H1 (cell line): ENCODE measurements at regions not wholly inside any gene's neighbourhood (a gene's known extent, or its start where the extent isn't known, plus 50 kb on each side); places are given as distances from the start of the nearest gene placed in this dataset.

Experiments
- CTCF ChIA-PET: fragments of 300-600 bp; sonication (Branson Sonifier 250); formaldehyde crosslinking; loops from one replicate; lab custom pipeline; 2021; ENCODE audit not compliant: partially characterized antibody; lab: Charles Lee
- POLR2A ChIA-PET: fragments of 300-600 bp; sonication (Branson Sonifier 250); formaldehyde crosslinking; loops from one replicate; lab custom pipeline; 2021; ENCODE audit warnings: inconsistent platforms; ENCODE audit not compliant: partially characterized antibody; lab: Charles Lee
- DNase-seq, 2 experiments: peaks; one replicate each; pipeline versions ENCODE4 v3.0.0 to v3.0.0-alpha.2; 2010 to 2022; ENCODE audit warnings: low spot score in 2 of 2, low read depth in 1 of 2, mixed read lengths in 1 of 2
- FAIRE-seq: peaks from 2 replicates; lab custom pipeline; 2011; peaks lifted over from hg19 to GRCh38; lab: Jason Lieb, UNC
- H2AFZ ChIP-seq: 2 replicates; pipeline ENCODE4 v1.8.1; 2012; ENCODE audit warnings: low read length, inconsistent platforms
- H2AK5ac ChIP-seq: 2 replicates; pipeline ENCODE4 v1.6.1; 2013; ENCODE audit warnings: low read depth, low read length
- H2BK120ac ChIP-seq: replicated peaks from 2 replicates; pipeline ENCODE3; 2013; ENCODE audit warnings: low read depth, low read length, inconsistent platforms
- H2BK12ac ChIP-seq: 2 replicates; pipeline ENCODE4 v1.6.1; 2013; ENCODE audit warnings: low read depth, low read length
- H2BK15ac ChIP-seq: 2 replicates; pipeline ENCODE4 v1.6.1; 2013; ENCODE audit warnings: low read length
- H2BK20ac ChIP-seq: 2 replicates; pipeline ENCODE4 v1.6.1; 2013; ENCODE audit warnings: low read length
- H2BK5ac ChIP-seq: 2 replicates; pipeline ENCODE4 v1.6.1; 2013; ENCODE audit warnings: low read depth, low read length
- H3K14ac ChIP-seq: 2 replicates; pipeline ENCODE4 v1.6.1; 2013; ENCODE audit warnings: inconsistent platforms; ENCODE audit not compliant: insufficient read length
- H3K18ac ChIP-seq: 2 replicates; pipeline ENCODE4 v1.6.1; 2013; ENCODE audit warnings: low read length; ENCODE audit errors: extremely low read depth
- H3K23ac ChIP-seq: 2 replicates; pipeline ENCODE4 v1.6.1; 2013; ENCODE audit warnings: inconsistent platforms; ENCODE audit not compliant: insufficient read length
- H3K23me2 ChIP-seq: 2 replicates; pipeline ENCODE4 v1.6.1; 2013; ENCODE audit warnings: low read depth, low read length
- H3K27ac ChIP-seq: 2 replicates; pipeline ENCODE4 v1.6.1; 2011; ENCODE audit warnings: low read depth, low read length, inconsistent platforms
- H3K27me3 ChIP-seq, 4 experiments: replicated peaks in 1 of 4; 1 replicate in 1 of 4; 2 replicates in 3 of 4; pipeline versions ENCODE4 v1.6.1 to v1.8.1; 2011 to 2013; ENCODE audit warnings: low read length in 3 of 4, mild to moderate bottlenecking in 3 of 4, inconsistent platforms in 2 of 4, mixed read lengths in 2 of 4, moderate library complexity in 1 of 4; ENCODE audit not compliant: control insufficient read depth in 3 of 4, insufficient read depth in 3 of 4; ENCODE audit errors: extremely low read depth in 1 of 4
- H3K36me3 ChIP-seq, 4 experiments: 2 replicates each; pipeline versions ENCODE4 v1.6.1 to v1.8.1; 2011 to 2013; ENCODE audit warnings: mild to moderate bottlenecking in 4 of 4, low read length in 3 of 4, moderate library complexity in 2 of 4, control low read depth in 1 of 4, inconsistent platforms in 1 of 4; ENCODE audit not compliant: insufficient read depth in 4 of 4, control insufficient read depth in 2 of 4
- H3K4ac ChIP-seq: replicated peaks from 2 replicates; pipeline ENCODE3; 2013; ENCODE audit warnings: low read length, low read depth, mixed read lengths, inconsistent platforms; ENCODE audit not compliant: insufficient read length
- H3K4me1 ChIP-seq, 4 experiments: replicated peaks in 1 of 4; 1 replicate in 1 of 4; 2 replicates in 3 of 4; pipeline versions ENCODE4 v1.6.1 to v1.8.1; 2011 to 2013; ENCODE audit warnings: low read length in 3 of 4, inconsistent platforms in 2 of 4, mixed read lengths in 1 of 4; ENCODE audit not compliant: insufficient read depth in 4 of 4, control insufficient read depth in 3 of 4
- H3K4me2 ChIP-seq, 2 experiments: 2 replicates each; pipeline versions ENCODE4 v1.6.1 to v1.8.1; 2011 to 2013; ENCODE audit warnings: low read depth in 2 of 2, low read length in 2 of 2, control low read depth in 1 of 2, inconsistent platforms in 1 of 2, mild to moderate bottlenecking in 1 of 2; ENCODE audit not compliant: insufficient read depth in 1 of 2
- H3K4me3 ChIP-seq, 4 experiments: fragments of 200-600, 300-600 bp in 1 of 4; sonication (generic), shearing (Covaris generic), sonication (Bioruptor Twin) in 1 of 4; 2 replicates each; pipeline versions ENCODE4 v1.5.1 to v1.8.1; 2011 to 2016; ENCODE audit warnings: low read length in 4 of 4, low read depth in 3 of 4, control low read depth in 2 of 4, inconsistent platforms in 2 of 4, mild to moderate bottlenecking in 2 of 4, mixed read lengths in 1 of 4, moderate library complexity in 1 of 4; ENCODE audit not compliant: insufficient read depth in 2 of 4; ENCODE audit errors: extremely low read depth in 1 of 4
- H3K56ac ChIP-seq: replicated peaks from 2 replicates; pipeline ENCODE3; 2013; ENCODE audit warnings: low read depth, mild to moderate bottlenecking, mixed read lengths, low read length, inconsistent platforms; ENCODE audit not compliant: insufficient read length
- H3K79me1 ChIP-seq: 2 replicates; pipeline ENCODE4 v1.6.1; 2013; ENCODE audit warnings: low read depth, low read length, control low read depth
- H3K79me2 ChIP-seq, 2 experiments: 2 replicates each; pipeline versions ENCODE4 v1.6.1 to v1.8.1; 2012 to 2013; ENCODE audit warnings: low read length in 2 of 2, mild to moderate bottlenecking in 2 of 2, inconsistent platforms in 1 of 2; ENCODE audit not compliant: insufficient read depth in 2 of 2, control insufficient read depth in 1 of 2
- H3K9ac ChIP-seq, 4 experiments: replicated peaks in 1 of 4; 1 replicate in 1 of 4; 2 replicates in 3 of 4; pipeline versions ENCODE4 v1.6.1 to v1.8.1; 2011 to 2013; ENCODE audit warnings: low read depth in 3 of 4, low read length in 3 of 4, control low read depth in 2 of 4, mild to moderate bottlenecking in 2 of 4, moderate library complexity in 2 of 4, inconsistent platforms in 1 of 4; ENCODE audit errors: extremely low read depth in 1 of 4
- H3K9me3 ChIP-seq, 2 experiments: 2 replicates each; pipeline versions ENCODE4 v1.6.1 to v1.8.1; 2012 to 2013; ENCODE audit warnings: mild to moderate bottlenecking in 2 of 2, moderate library complexity in 2 of 2, control low read depth in 1 of 2, inconsistent platforms in 1 of 2, low read depth in 1 of 2, low read length in 1 of 2, mixed read lengths in 1 of 2; ENCODE audit not compliant: insufficient read depth in 2 of 2
- H4K20me1 ChIP-seq, 2 experiments: replicated peaks in 1 of 2; 2 replicates each; pipeline versions ENCODE3 to v1.8.1; 2011 to 2013; ENCODE audit warnings: inconsistent platforms in 2 of 2, low read length in 2 of 2, mild to moderate bottlenecking in 1 of 2; ENCODE audit not compliant: insufficient read depth in 2 of 2, control insufficient read depth in 1 of 2
- H4K5ac ChIP-seq: 2 replicates; pipeline ENCODE4 v1.6.1; 2013; ENCODE audit warnings: low read length, low read depth, mixed read lengths, inconsistent platforms; ENCODE audit not compliant: insufficient read length
- H4K8ac ChIP-seq: 2 replicates; pipeline ENCODE4 v1.8.0; 2013; ENCODE audit warnings: mild to moderate bottlenecking, moderate library complexity, low read length, inconsistent platforms; ENCODE audit not compliant: insufficient read depth; ENCODE audit errors: extremely low read depth
- H4K91ac ChIP-seq: replicated peaks from 2 replicates; pipeline ENCODE3; 2013; ENCODE audit warnings: low read length, mixed read lengths, inconsistent platforms; ENCODE audit not compliant: insufficient read length
- CEBPB ChIP-seq: IDR thresholded peaks from 2 replicates; pipeline ENCODE4 v1.6.1; 2012; ENCODE audit warnings: low read depth, low read length
- CHD1 ChIP-seq: IDR thresholded peaks from 2 replicates; pipeline ENCODE4 v1.6.1; 2012; ENCODE audit warnings: low read depth, low read length, improper control_type of control experiment
- CREB1 ChIP-seq: IDR thresholded peaks from 2 replicates; pipeline ENCODE4 v1.6.1; 2012; ENCODE audit warnings: inconsistent platforms
- GABPA ChIP-seq: IDR thresholded peaks from 2 replicates; pipeline ENCODE4 v1.6.1; 2011; ENCODE audit warnings: mild to moderate bottlenecking, low read length, moderate library complexity, borderline replicate concordance; ENCODE audit not compliant: insufficient read depth
- HDAC6 ChIP-seq: IDR thresholded peaks from one replicate; pipeline ENCODE4 v1.7.1; 2012; ENCODE audit warnings: low read depth, mild to moderate bottlenecking, inconsistent platforms, low read length, moderate library complexity
- NANOG ChIP-seq: IDR thresholded peaks from 2 replicates; pipeline ENCODE4 v1.6.1; 2011; ENCODE audit warnings: low read length, low read depth, mild to moderate bottlenecking, inconsistent platforms; ENCODE audit not compliant: insufficient read depth, poor library complexity, severe bottlenecking
- PHF8 ChIP-seq: fragments of 200-600 bp; sonication (generic); conservative IDR thresholded peaks from 2 replicates; pipeline ENCODE4 v1.7.1; 2012; ENCODE audit warnings: low read depth, mild to moderate bottlenecking, inconsistent platforms, low read length, moderate library complexity
- POLR2A ChIP-seq, 2 experiments: IDR thresholded peaks; 1 replicate in 1 of 2; 2 replicates in 1 of 2; pipeline ENCODE4 v1.6.1; 2011; ENCODE audit warnings: low read depth in 2 of 2, low read length in 2 of 2, mild to moderate bottlenecking in 2 of 2; ENCODE audit errors: control extremely low read depth in 1 of 2
- SIX5 ChIP-seq: IDR thresholded peaks from 2 replicates; pipeline ENCODE4 v1.6.1; 2011; ENCODE audit warnings: mild to moderate bottlenecking, low read depth, low read length
- SRF ChIP-seq: IDR thresholded peaks from 2 replicates; pipeline ENCODE4 v1.6.1; 2011; ENCODE audit warnings: mild to moderate bottlenecking, low read depth, low read length, moderate library complexity
- WGBS, 2 experiments: shearing (Covaris generic) in 1 of 2; methylation state at CpG; one replicate each; pipeline versions ENCODE4 v1.1.6 to v1.1.7; 2013 to 2015; ENCODE audit warnings: low lambda C conversion rate in 2 of 2, mixed read lengths in 2 of 2, inconsistent platforms in 1 of 2, low coverage in 1 of 2, missing lambda C conversion rate in 1 of 2; ENCODE audit not compliant: insufficient replicate concordance in 2 of 2, insufficient coverage in 1 of 2, insufficient read length in 1 of 2; ENCODE audit errors: extremely low coverage in 1 of 2, missing lambda C conversion rate in 1 of 2; 5-methylcytosine and 5-hydroxymethylcytosine counted together
- TF ChIP-seq, protein P1 (sequence below): IDR thresholded peaks from 2 replicates; pipeline ENCODE4 v1.6.1; 2011; ENCODE audit warnings: low read length, improper control_type of control experiment
- TF ChIP-seq, protein P2 (sequence below): IDR thresholded peaks from 2 replicates; pipeline ENCODE4 v1.6.1; 2012; ENCODE audit warnings: inconsistent platforms
- TF ChIP-seq, protein P3 (sequence below): IDR thresholded peaks from 2 replicates; pipeline ENCODE4 v1.6.1; 2012; ENCODE audit warnings: low read length, inconsistent platforms

DNA sequence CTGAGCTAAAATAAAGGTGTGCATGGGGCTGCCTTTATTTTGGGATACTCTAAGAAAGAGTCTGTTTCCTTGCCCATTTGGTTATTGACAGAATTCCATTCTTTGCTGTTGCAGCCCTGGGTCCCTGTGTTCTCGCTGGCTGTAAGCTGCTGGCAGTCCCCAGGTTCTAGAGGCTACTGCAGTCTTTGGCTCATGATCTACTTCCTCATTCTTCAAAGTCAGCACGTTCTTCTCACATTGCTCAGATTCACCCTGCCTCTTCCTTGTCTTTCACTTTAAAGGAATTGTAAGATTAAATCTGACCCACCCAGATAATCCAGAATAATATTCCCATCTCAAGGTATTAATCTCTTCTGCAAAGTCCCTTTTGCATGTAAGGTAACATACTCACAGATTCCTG is 620.3 kb downstream of the CCSER2 start:
- H3K4me2 ChIP-seq, result no peak overlapping the region
- H4K8ac ChIP-seq, result no peak overlapping the region
- H2AK5ac ChIP-seq, result no peak overlapping the region
- H4K20me1 ChIP-seq, result no peaks in the 10 kb centered on the region
- H2AFZ ChIP-seq, result no peak overlapping the region
- no peak overlapping the region for H4K91ac ChIP-seq
- H3K4me1 ChIP-seq, result no peaks in the 10 kb centered on the region
- no peak overlapping the region for H3K4ac ChIP-seq
- H3K36me3 ChIP-seq, result no peaks in the 10 kb centered on the region
- DNase-seq (no peak), FAIRE-seq (no peak)
- no peak overlapping the region for H3K14ac ChIP-seq
- H3K27ac ChIP-seq, result no peak overlapping the region
- H3K9me3 ChIP-seq, result no peaks in the 10 kb centered on the region
- H2BK120ac ChIP-seq, result no peak overlapping the region
- CTCF ChIA-PET, result no interaction called here
- H3K9ac ChIP-seq, result no peak overlapping the region
- no peaks in the 10 kb centered on the region; the same call in 1 of the 2 replicates for H3K23me2 ChIP-seq
- H3K4me3 ChIP-seq, result no peak overlapping the region
- H2BK15ac ChIP-seq, result no peak overlapping the region
- WGBS, 2 experiments, result 83% methylated on average over 2 of the region's 2 CpGs; no CpG with 5 or more reads in 1 of the 2 experiments
- H2BK5ac ChIP-seq, result no peak overlapping the region
- no peak overlapping the region for H4K5ac ChIP-seq
- no peaks in the 10 kb centered on the region for H3K27me3 ChIP-seq
- H2BK12ac ChIP-seq, result no peak overlapping the region
- no peak overlapping the region for H3K23ac ChIP-seq
- H3K18ac ChIP-seq, result no peak overlapping the region
- no peaks in the 10 kb centered on the region for H3K79me1 ChIP-seq
- POLR2A ChIA-PET, result no interaction called here
- TF ChIP-seq SIX5 (no peak), POLR2A (IDR thresholded peaks at IDR 0.05; ENCODE audit: control extremely low read depth in 1 of 2, low read depth in 2 of 2, low read length in 2 of 2) (no peak), GABPA (no peak), CHD1 (no peak), HDAC6 (no peak), CEBPB (no peak), SRF (no peak), CREB1 (no peak), PHF8 (no peak), NANOG (no peak)
- TF ChIP-seq, protein P1, sequence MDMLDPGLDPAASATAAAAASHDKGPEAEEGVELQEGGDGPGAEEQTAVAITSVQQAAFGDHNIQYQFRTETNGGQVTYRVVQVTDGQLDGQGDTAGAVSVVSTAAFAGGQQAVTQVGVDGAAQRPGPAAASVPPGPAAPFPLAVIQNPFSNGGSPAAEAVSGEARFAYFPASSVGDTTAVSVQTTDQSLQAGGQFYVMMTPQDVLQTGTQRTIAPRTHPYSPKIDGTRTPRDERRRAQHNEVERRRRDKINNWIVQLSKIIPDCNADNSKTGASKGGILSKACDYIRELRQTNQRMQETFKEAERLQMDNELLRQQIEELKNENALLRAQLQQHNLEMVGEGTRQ, result no peak
- TF ChIP-seq, protein P2, sequence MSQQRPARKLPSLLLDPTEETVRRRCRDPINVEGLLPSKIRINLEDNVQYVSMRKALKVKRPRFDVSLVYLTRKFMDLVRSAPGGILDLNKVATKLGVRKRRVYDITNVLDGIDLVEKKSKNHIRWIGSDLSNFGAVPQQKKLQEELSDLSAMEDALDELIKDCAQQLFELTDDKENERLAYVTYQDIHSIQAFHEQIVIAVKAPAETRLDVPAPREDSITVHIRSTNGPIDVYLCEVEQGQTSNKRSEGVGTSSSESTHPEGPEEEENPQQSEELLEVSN, result no peak
- TF ChIP-seq, protein P3, sequence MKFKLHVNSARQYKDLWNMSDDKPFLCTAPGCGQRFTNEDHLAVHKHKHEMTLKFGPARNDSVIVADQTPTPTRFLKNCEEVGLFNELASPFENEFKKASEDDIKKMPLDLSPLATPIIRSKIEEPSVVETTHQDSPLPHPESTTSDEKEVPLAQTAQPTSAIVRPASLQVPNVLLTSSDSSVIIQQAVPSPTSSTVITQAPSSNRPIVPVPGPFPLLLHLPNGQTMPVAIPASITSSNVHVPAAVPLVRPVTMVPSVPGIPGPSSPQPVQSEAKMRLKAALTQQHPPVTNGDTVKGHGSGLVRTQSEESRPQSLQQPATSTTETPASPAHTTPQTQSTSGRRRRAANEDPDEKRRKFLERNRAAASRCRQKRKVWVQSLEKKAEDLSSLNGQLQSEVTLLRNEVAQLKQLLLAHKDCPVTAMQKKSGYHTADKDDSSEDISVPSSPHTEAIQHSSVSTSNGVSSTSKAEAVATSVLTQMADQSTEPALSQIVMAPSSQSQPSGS, result no peak
- H3K56ac ChIP-seq, result no peak overlapping the region
- no peak overlapping the region for H2BK20ac ChIP-seq
- no peaks in the 10 kb centered on the region for H3K79me2 ChIP-seq
